Endodermal cell (in vitro differentiated cells): ENCODE measurements at regions not wholly inside any gene's neighbourhood (a gene's known extent, or its start where the extent isn't known, plus 50 kb on each side); places are given as distances from the start of the nearest gene placed in this dataset.

Experiments used
- DNase-seq: peaks from one replicate; pipeline ENCODE4 v3.0.0-alpha.2; 2017
- H3K27ac ChIP-seq: 2 replicates; pipeline ENCODE4 v1.5.1; 2013; ENCODE audit warnings: mild to moderate bottlenecking, low read depth, low read length, moderate library complexity
- H3K27me3 ChIP-seq: 2 replicates; pipeline ENCODE4 v1.6.1; 2013; ENCODE audit warnings: mild to moderate bottlenecking, low read length, moderate library complexity; ENCODE audit not compliant: insufficient read depth, control insufficient read depth, poor library complexity, severe bottlenecking
- H3K36me3 ChIP-seq: 2 replicates; pipeline ENCODE4 v1.7.0; 2013; ENCODE audit warnings: mild to moderate bottlenecking, low read length, moderate library complexity; ENCODE audit not compliant: control insufficient read depth, insufficient read depth
- H3K4me1 ChIP-seq: one replicate; pipeline ENCODE4 v1.7.0; 2013; ENCODE audit warnings: low read length; ENCODE audit not compliant: control insufficient read depth, insufficient read depth
- H3K4me3 ChIP-seq: 2 replicates; pipeline ENCODE4 v1.5.1; 2013; ENCODE audit warnings: mild to moderate bottlenecking, low read length, moderate library complexity
- H3K9ac ChIP-seq: 2 replicates; pipeline ENCODE4 v1.6.1; 2013; ENCODE audit warnings: mild to moderate bottlenecking, low read length, moderate library complexity; ENCODE audit not compliant: poor library complexity, severe bottlenecking; ENCODE audit errors: extremely low read depth
- H3K9me3 ChIP-seq: 2 replicates; pipeline ENCODE4 v1.6.1; 2013; ENCODE audit warnings: mild to moderate bottlenecking, low read length, moderate library complexity; ENCODE audit not compliant: control insufficient read depth
- H3K27ac Mint-ChIP-seq: 2 replicates; pipeline ENCODE4 v1.8.0; 2020; ENCODE audit warnings: mixed read lengths
- H3K27me3 Mint-ChIP-seq: 2 replicates; pipeline ENCODE4 v1.8.0; 2021; ENCODE audit warnings: mild to moderate bottlenecking, mixed read lengths; ENCODE audit not compliant: insufficient read depth
- H3K36me3 Mint-ChIP-seq: 2 replicates; pipeline ENCODE4 v1.8.0; 2020; ENCODE audit warnings: low read depth, mixed read lengths
- H3K4me1 Mint-ChIP-seq: 2 replicates; pipeline ENCODE4 v1.8.0; 2020; ENCODE audit warnings: mixed read lengths
- H3K4me3 Mint-ChIP-seq: 2 replicates; pipeline ENCODE4 v1.8.0; 2020; ENCODE audit warnings: mild to moderate bottlenecking, moderate library complexity, mixed read lengths
- H3K9me3 Mint-ChIP-seq: 2 replicates; pipeline ENCODE4 v1.8.0; 2020; ENCODE audit warnings: mild to moderate bottlenecking, mixed read lengths
- CTCF ChIP-seq: fragments of 200-600 bp; sonication (generic); conservative IDR thresholded peaks from 2 replicates; pipeline ENCODE4 v1.5.0; 2021; ENCODE audit warnings: antibody characterized with exemption, mild to moderate bottlenecking
- WGBS, 2 experiments: methylation state at CpG; one replicate each; pipeline versions ENCODE4 v1.1.5 to v1.1.7; 2013; ENCODE audit warnings: missing lambda C conversion rate in 2 of 2, mixed read lengths in 1 of 2; ENCODE audit not compliant: insufficient coverage in 1 of 2, insufficient read length in 1 of 2; 5-methylcytosine and 5-hydroxymethylcytosine counted together

- Mint-ChIP-seq H3K4me3 (no peak overlapping the region), H3K9me3 (no peaks in the 10 kb centered on the region), H3K4me1 (no peaks in the 10 kb centered on the region), H3K27me3 (no peaks in the 10 kb centered on the region), H3K36me3 (no peaks in the 10 kb centered on the region), H3K27ac (no peak overlapping the region)
- H3K9me3 ChIP-seq: no peaks in the 10 kb centered on the region
- 92 to 100% methylated on average over 1 to 3 of the region's 4 CpGs for WGBS, 2 experiments
- H3K9ac ChIP-seq: no peak overlapping the region
- H3K27ac ChIP-seq: no peak overlapping the region
- H3K4me1 ChIP-seq: no peaks in the 10 kb centered on the region
- no peaks in the 10 kb centered on the region for H3K27me3 ChIP-seq
- DNase-seq: no peak
- TF ChIP-seq CTCF: no peak
- H3K36me3 ChIP-seq: no peaks in the 10 kb centered on the region
- no peak overlapping the region for H3K4me3 ChIP-seq
Measured at GRCh38 chrX:7515681-7516413, 327.1 kb upstream of the VCX start.

- Mint-ChIP-seq H3K4me1 (no peaks in the 10 kb centered on the region), H3K4me3 (no peak overlapping the region), H3K27me3 (no peaks in the 10 kb centered on the region), H3K27ac (no peak overlapping the region), H3K9me3 (no peaks in the 10 kb centered on the region), H3K36me3 (no peaks in the 10 kb centered on the region)
- H3K27ac ChIP-seq: no peak overlapping the region
- no peak overlapping the region for H3K9ac ChIP-seq
- no peaks in the 10 kb centered on the region for H3K4me1 ChIP-seq
- no peak for TF ChIP-seq CTCF
- DNase-seq: no peak
- H3K9me3 ChIP-seq: no peaks in the 10 kb centered on the region
- H3K4me3 ChIP-seq: no peak overlapping the region
- WGBS, 2 experiments: 92% methylated on average over 6 to 7 of the region's 7 CpGs
- no peaks in the 10 kb centered on the region for H3K27me3 ChIP-seq
- no peaks in the 10 kb centered on the region for H3K36me3 ChIP-seq
Measured at GRCh38 chrX:7514871-7515599, 327.9 kb upstream of the VCX start.

- Mint-ChIP-seq H3K9me3 (no peaks in the 10 kb centered on the region), H3K27ac (no peak overlapping the region), H3K27me3 (no peaks in the 10 kb centered on the region), H3K4me3 (no peak overlapping the region), H3K36me3 (no peaks in the 10 kb centered on the region), H3K4me1 (no peaks in the 10 kb centered on the region)
- no peak overlapping the region for H3K9ac ChIP-seq
- H3K36me3 ChIP-seq: no peaks in the 10 kb centered on the region
- no peaks in the 10 kb centered on the region for H3K9me3 ChIP-seq
- H3K4me1 ChIP-seq: no peaks in the 10 kb centered on the region
- no peak overlapping the region for H3K27ac ChIP-seq
- no peak for TF ChIP-seq CTCF
- DNase-seq: no peak
- H3K27me3 ChIP-seq: no peaks in the 10 kb centered on the region
- no peak overlapping the region for H3K4me3 ChIP-seq
- WGBS, 2 experiments: 100% methylated on average over 1 to 2 of the region's 2 CpGs
Measured at GRCh38 chrX:7512845-7513244, 330.1 kb upstream of the VCX start.
